ENCODE measurements at regions not wholly inside any gene's neighbourhood (a gene's known extent, or its start where the extent isn't known, plus 50 kb on each side); places are given as distances from the start of the nearest gene placed in this dataset.

- H3K9me3 ChIP-seq (replicated peaks in 1 of 3) = no peaks in the 10 kb centered on the region
- no peaks in the 10 kb centered on the region for H3K4me1 ChIP-seq (replicated peaks in 1 of 2)
- no peak overlapping the region for H3K4me3 ChIP-seq
- no peak for TF ChIP-seq CTCF (IDR thresholded peaks at IDR 0.05)
- TF ChIP-seq POLR2A (IDR thresholded peaks at IDR 0.05) = no peak
- no peaks in the 10 kb centered on the region for H3K27me3 ChIP-seq
- no peak for DNase-seq
- intact Hi-C loops (cut with DNase I) = no loop called here
- no peak overlapping the region for H3K27ac ChIP-seq
- no peaks in the 10 kb centered on the region for H3K36me3 ChIP-seq (replicated peaks in 1 of 2)
Measured at GRCh38 chr16:79899716-79900115, 299.2 kb upstream of the MAF start.

GRCh38 chr16:79899316-79899715 is 298.8 kb upstream of the MAF start:
- Histone ChIP-seq H3K27ac (no peak overlapping the region), H3K27me3 (no peaks in the 10 kb centered on the region), H3K36me3 (replicated peaks in 1 of 2) (no peaks in the 10 kb centered on the region), H3K4me1 (replicated peaks in 1 of 2) (no peaks in the 10 kb centered on the region), H3K4me3 (no peak overlapping the region), H3K9me3 (replicated peaks in 1 of 3) (no peaks in the 10 kb centered on the region)
- DNase-seq = no peak
- TF ChIP-seq POLR2A (IDR thresholded peaks at IDR 0.05) = no peak
- TF ChIP-seq CTCF (IDR thresholded peaks at IDR 0.05) = no peak
- intact Hi-C loops (cut with DNase I) = no loop called here
- 80 to 82% (median 82%) methylated on average over 3 of the region's 3 CpGs for WGBS, 4 donors

- H3K27me3 ChIP-seq = no peaks in the 10 kb centered on the region
- no peak overlapping the region for H3K27ac ChIP-seq
- no peaks in the 10 kb centered on the region for H3K36me3 ChIP-seq (replicated peaks in 1 of 2)
- DNase-seq = no peak
- H3K9me3 ChIP-seq (replicated peaks in 1 of 3) = no peaks in the 10 kb centered on the region
- no peak for TF ChIP-seq CTCF (IDR thresholded peaks at IDR 0.05)
- no peak for TF ChIP-seq POLR2A (IDR thresholded peaks at IDR 0.05)
- no peaks in the 10 kb centered on the region for H3K4me1 ChIP-seq (replicated peaks in 1 of 2)
- no peak overlapping the region for H3K4me3 ChIP-seq
- intact Hi-C loops (cut with DNase I) = no loop called here
- 76 to 98% (median 93%) methylated on average over 3 of the region's 3 CpGs for WGBS, 4 donors
Measured at GRCh38 chr16:79898703-79899102, 298.2 kb upstream of the MAF start.

GRCh38 chr16:79897453-79898146 is 297.1 kb upstream of the MAF start:
- Histone ChIP-seq H3K4me1 (replicated peaks in 1 of 2) (no peaks in the 10 kb centered on the region), H3K9me3 (replicated peaks in 1 of 3) (no peaks in the 10 kb centered on the region), H3K27ac (no peak overlapping the region), H3K27me3 (no peaks in the 10 kb centered on the region), H3K4me3 (no peak overlapping the region), H3K36me3 (replicated peaks in 1 of 2) (no peaks in the 10 kb centered on the region)
- peak in 1 of 7 donors; percentile 18 for DNase-seq
- intact Hi-C loops (cut with DNase I) = no loop called here
- 53 to 59% (median 56%) methylated on average over 4 to 8 of the region's 8 CpGs for WGBS, 4 donors
- TF ChIP-seq POLR2A (IDR thresholded peaks at IDR 0.05) (no peak), CTCF (IDR thresholded peaks at IDR 0.05) (no peak)
